WTC11 (cell line): ENCODE measurements at regions not wholly inside any gene's neighbourhood (a gene's known extent, or its start where the extent isn't known, plus 50 kb on each side); places are given as distances from the start of the nearest gene placed in this dataset.

ENCODE experiments used
- AFF4 ChIP-seq: sonication (generic); formaldehyde crosslinking; IDR thresholded peaks from 2 replicates; pipeline ENCODE4 v1.8.1; 2023; ENCODE audit warnings: mild to moderate bottlenecking, missing genetic modification reagents, borderline replicate concordance
- ATF2 ChIP-seq: sonication (generic); formaldehyde crosslinking; IDR thresholded peaks from 2 replicates; pipeline ENCODE4 v1.8.1; 2022; ENCODE audit warnings: low read depth, missing genetic modification reagents, borderline replicate concordance
- ATF3 ChIP-seq: sonication (generic); formaldehyde crosslinking; conservative IDR thresholded peaks from 2 replicates; pipeline ENCODE4 v1.8.1; 2022; ENCODE audit warnings: mild to moderate bottlenecking, missing genetic modification reagents
- CTCF ChIP-seq: fragments of 200-600 bp; IDR thresholded peaks from 2 replicates; pipeline ENCODE4 v1.8.0; 2022; ENCODE audit warnings: antibody characterized with exemption
- E2F4 ChIP-seq: sonication (generic); formaldehyde crosslinking; IDR thresholded peaks from 2 replicates; pipeline ENCODE4 v1.8.1; 2022; ENCODE audit warnings: low read depth, mild to moderate bottlenecking, moderate library complexity, missing genetic modification reagents, borderline replicate concordance
- E2F5 ChIP-seq: sonication (generic); formaldehyde crosslinking; IDR thresholded peaks from 2 replicates; pipeline ENCODE4 v1.8.1; 2022; ENCODE audit warnings: mild to moderate bottlenecking, moderate library complexity, missing genetic modification reagents
- GABPB1 ChIP-seq: sonication (generic); formaldehyde crosslinking; IDR thresholded peaks from 2 replicates; pipeline ENCODE4 v1.8.1; 2023; ENCODE audit warnings: mild to moderate bottlenecking, missing genetic modification reagents
- JUN ChIP-seq: sonication (generic); formaldehyde crosslinking; IDR thresholded peaks from 2 replicates; pipeline ENCODE4 v1.8.0; 2023; ENCODE audit warnings: mild to moderate bottlenecking, missing genetic modification reagents
- MXD4 ChIP-seq: fragments of 250-450 bp; sonication (Bioruptor Pico); IDR thresholded peaks from 2 replicates; pipeline ENCODE4 v1.8.0; 2021; ENCODE audit warnings: mild to moderate bottlenecking, moderate library complexity, borderline replicate concordance
- MYBL2 ChIP-seq: sonication (generic); formaldehyde crosslinking; IDR thresholded peaks from 2 replicates; pipeline ENCODE4 v1.8.1; 2023; ENCODE audit warnings: mild to moderate bottlenecking, moderate library complexity, missing genetic modification reagents
- RORB ChIP-seq: fragments of 250-450 bp; sonication (Bioruptor Pico); IDR thresholded peaks from 2 replicates; pipeline ENCODE4 v1.9.0; 2021; ENCODE audit warnings: mild to moderate bottlenecking
- SMAD3 ChIP-seq: sonication (generic); formaldehyde crosslinking; IDR thresholded peaks from 2 replicates; pipeline ENCODE4 v1.8.0; 2022; ENCODE audit warnings: missing genetic modification reagents, mild to moderate bottlenecking, borderline replicate concordance
- SOX15 ChIP-seq: fragments of 250-450 bp; sonication (Bioruptor Pico); IDR thresholded peaks from 2 replicates; pipeline ENCODE4 v1.9.0; 2021; ENCODE audit warnings: mild to moderate bottlenecking
- USF2 ChIP-seq: sonication (generic); formaldehyde crosslinking; IDR thresholded peaks from 2 replicates; pipeline ENCODE4 v1.8.1; 2023; ENCODE audit warnings: mild to moderate bottlenecking, missing genetic modification reagents, moderate library complexity
- ZMAT4 ChIP-seq: fragments of 250-450 bp; sonication (Bioruptor Pico); IDR thresholded peaks from 2 replicates; pipeline ENCODE4 v1.9.0; 2021; ENCODE audit warnings: mild to moderate bottlenecking
- ZNF423 ChIP-seq: fragments of 250-450 bp; sonication (Bioruptor Pico); IDR thresholded peaks from 2 replicates; pipeline ENCODE4 v2.1.2; 2022; ENCODE audit warnings: mild to moderate bottlenecking, moderate library complexity
- ZNF425 ChIP-seq: fragments of 250-450 bp; sonication (Bioruptor Pico); conservative IDR thresholded peaks from 2 replicates; pipeline ENCODE4 v1.9.0; 2021; ENCODE audit warnings: mild to moderate bottlenecking
- ZNF671 ChIP-seq: fragments of 250-450 bp; sonication (Bioruptor Pico); IDR thresholded peaks from 2 replicates; pipeline ENCODE4 v1.8.0; 2021; ENCODE audit warnings: mild to moderate bottlenecking

GRCh38 chr1:37410815-37411214, 63.6 kb upstream of the ZC3H12A start (continued):
- no peak for TF ChIP-seq AFF4 (CRISPR knock-in tag)
- TF ChIP-seq RORB = no peak
- no peak for TF ChIP-seq ZNF671 (CRISPR knock-in tag)
- TF ChIP-seq JUN = 0 out of 2 replicates have a peak, but pooled peaks have one; percentile 47
- no peak for TF ChIP-seq GABPB1 (CRISPR knock-in tag)
- TF ChIP-seq E2F5 (CRISPR knock-in tag) = no peak
- no peak for TF ChIP-seq MYBL2
- peak; percentile 71; the same call in 1 of the 2 replicates for TF ChIP-seq SMAD3 (CRISPR knock-in tag)
- TF ChIP-seq E2F4 (CRISPR knock-in tag) = peak; percentile 62; the same call in 1 of the 2 replicates
- TF ChIP-seq ATF3 = no peak
- no peak for TF ChIP-seq SOX15
- no peak for TF ChIP-seq ATF2
- no peak for TF ChIP-seq ZNF425
- TF ChIP-seq USF2 (CRISPR knock-in tag) = no peak
- no peak for TF ChIP-seq CTCF
- no peak for TF ChIP-seq MXD4 (CRISPR knock-in tag)
- TF ChIP-seq ZNF423 (CRISPR knock-in tag) = no peak
- no peak for TF ChIP-seq ZMAT4 (CRISPR knock-in tag)
- TF ChIP-seq, all 79 proteins: peak for 14
